Thoracic aorta (tissue), 2 donors: ENCODE measurements at regions not wholly inside any gene's neighbourhood (a gene's known extent, or its start where the extent isn't known, plus 50 kb on each side); places are given as distances from the start of the nearest gene placed in this dataset.

Experiments
- ATAC-seq: fragments of 150-250 bp; one replicate; pipeline ENCODE4 v1.8.0; 2017; ENCODE audit warnings: low read depth; ENCODE audit not compliant: insufficient number of reproducible peaks, low FRiP score
- DNase-seq: peaks from one replicate; pipeline ENCODE4 v3.0.0-alpha.2; 2020; ENCODE audit warnings: low spot score
- H3K27ac ChIP-seq, 2 donors: fragments of 200-600 bp; sonication (generic); 1 replicate in 1 of 2; 2 replicates in 1 of 2; pipeline ENCODE4 v1.5.1; 2016; ENCODE audit warnings: mild to moderate bottlenecking in 2 of 2, moderate library complexity in 2 of 2
- H3K27me3 ChIP-seq: fragments of 200-600 bp; sonication (generic); replicated peaks from 2 replicates; pipeline ENCODE4 v1.6.0; 2016; ENCODE audit warnings: mild to moderate bottlenecking; ENCODE audit not compliant: insufficient read depth
- H3K36me3 ChIP-seq: fragments of 200-600 bp; sonication (generic); one replicate; pipeline ENCODE4 v1.5.1; 2016
- H3K4me1 ChIP-seq, 2 donors: fragments of 200-600 bp; sonication (generic); 1 replicate in 1 of 2; 2 replicates in 1 of 2; pipeline versions ENCODE4 v1.5.1 to v1.6.0; 2016; ENCODE audit warnings: low read depth in 2 of 2, mild to moderate bottlenecking in 1 of 2; ENCODE audit not compliant: control insufficient read depth in 1 of 2
- H3K4me3 ChIP-seq: fragments of 200-600 bp; sonication (generic); 2 replicates; pipeline ENCODE4 v1.5.1; 2016; ENCODE audit warnings: mild to moderate bottlenecking
- H3K9me3 ChIP-seq: fragments of 200-600 bp; sonication (generic); 2 replicates; pipeline ENCODE4 v1.5.1; 2016
- TF ChIP-seq, protein P1 (sequence below): fragments of 200-600 bp; sonication (generic); IDR thresholded peaks from one replicate; pipeline ENCODE4 v1.5.1; 2019; ENCODE audit warnings: antibody characterized with exemption

DNA sequence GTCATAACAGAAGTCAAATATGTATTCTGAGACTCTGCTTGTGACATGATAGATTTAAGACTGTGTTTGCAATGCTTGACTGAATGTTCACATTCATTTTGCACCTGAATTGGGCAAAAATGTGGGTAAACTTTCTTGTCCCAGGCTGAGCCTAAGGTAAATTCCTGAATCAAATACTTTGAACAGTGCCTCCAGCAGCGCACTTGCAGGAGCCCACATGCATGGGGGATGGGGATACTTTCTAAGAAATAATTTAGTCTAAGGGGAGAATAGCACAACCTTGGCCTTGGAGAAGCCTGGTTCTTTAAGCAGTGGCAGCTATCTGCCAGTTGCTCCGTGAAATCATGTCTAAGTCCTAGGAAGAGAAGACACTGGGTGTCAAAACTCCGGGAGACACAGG lies 163.5 kb upstream of the EGFLAM start:
- DNase-seq: no peak
- ATAC-seq: no peak
- TF ChIP-seq, protein P1, sequence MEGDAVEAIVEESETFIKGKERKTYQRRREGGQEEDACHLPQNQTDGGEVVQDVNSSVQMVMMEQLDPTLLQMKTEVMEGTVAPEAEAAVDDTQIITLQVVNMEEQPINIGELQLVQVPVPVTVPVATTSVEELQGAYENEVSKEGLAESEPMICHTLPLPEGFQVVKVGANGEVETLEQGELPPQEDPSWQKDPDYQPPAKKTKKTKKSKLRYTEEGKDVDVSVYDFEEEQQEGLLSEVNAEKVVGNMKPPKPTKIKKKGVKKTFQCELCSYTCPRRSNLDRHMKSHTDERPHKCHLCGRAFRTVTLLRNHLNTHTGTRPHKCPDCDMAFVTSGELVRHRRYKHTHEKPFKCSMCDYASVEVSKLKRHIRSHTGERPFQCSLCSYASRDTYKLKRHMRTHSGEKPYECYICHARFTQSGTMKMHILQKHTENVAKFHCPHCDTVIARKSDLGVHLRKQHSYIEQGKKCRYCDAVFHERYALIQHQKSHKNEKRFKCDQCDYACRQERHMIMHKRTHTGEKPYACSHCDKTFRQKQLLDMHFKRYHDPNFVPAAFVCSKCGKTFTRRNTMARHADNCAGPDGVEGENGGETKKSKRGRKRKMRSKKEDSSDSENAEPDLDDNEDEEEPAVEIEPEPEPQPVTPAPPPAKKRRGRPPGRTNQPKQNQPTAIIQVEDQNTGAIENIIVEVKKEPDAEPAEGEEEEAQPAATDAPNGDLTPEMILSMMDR: no peak
- H3K27ac ChIP-seq: no peak overlapping the region
- H3K4me1 ChIP-seq: no peaks in the 10 kb centered on the region
- H3K36me3 ChIP-seq: no peaks in the 10 kb centered on the region
- no peak overlapping the region for H3K4me3 ChIP-seq
- no peaks in the 10 kb centered on the region for H3K27me3 ChIP-seq
- H3K9me3 ChIP-seq: no peaks in the 10 kb centered on the region

DNA sequence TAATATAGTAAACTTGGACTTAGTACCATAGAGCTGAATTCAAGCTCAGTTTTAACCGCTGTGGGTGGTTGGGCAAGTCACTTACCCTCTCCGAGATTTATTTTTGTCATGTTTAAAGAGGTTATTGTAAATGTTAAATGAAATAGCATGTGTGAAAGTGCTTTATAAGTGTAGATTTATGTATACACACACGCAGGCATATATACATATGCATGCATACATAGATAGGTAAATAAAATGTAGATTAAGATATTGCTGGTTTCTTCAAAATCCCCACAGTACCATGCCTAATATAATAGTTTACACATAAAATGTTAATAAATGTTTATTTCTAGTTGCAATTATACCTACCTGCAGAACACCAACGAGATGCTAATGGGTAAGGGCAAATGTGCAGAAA lies 164.5 kb upstream of the EGFLAM start:
- no peak for DNase-seq
- TF ChIP-seq, protein P1: no peak
- no peaks in the 10 kb centered on the region for H3K4me1 ChIP-seq
- no peaks in the 10 kb centered on the region for H3K36me3 ChIP-seq
- H3K27me3 ChIP-seq: no peaks in the 10 kb centered on the region
- no peak overlapping the region for H3K4me3 ChIP-seq
- no peaks in the 10 kb centered on the region for H3K9me3 ChIP-seq
- no peak overlapping the region for H3K27ac ChIP-seq
- no peak for ATAC-seq

DNA sequence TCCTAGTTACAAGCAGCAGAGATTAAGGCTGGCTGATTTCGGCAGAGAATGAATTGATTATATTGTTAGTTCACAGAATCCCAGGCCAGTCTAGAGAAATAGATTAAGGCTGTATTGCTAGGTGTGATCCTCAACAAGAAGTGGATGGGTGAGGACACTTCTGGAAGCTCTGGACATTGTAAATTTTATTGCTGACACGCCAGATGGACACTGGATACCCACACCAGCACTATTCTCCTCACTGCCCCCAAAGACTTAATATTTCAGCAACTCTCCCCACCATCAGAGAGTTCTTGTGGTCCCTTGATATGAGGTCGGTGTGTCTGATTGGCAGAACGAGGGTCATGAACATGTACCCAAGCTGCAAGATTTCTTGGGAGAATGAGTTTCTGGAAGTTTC lies 171.6 kb upstream of the EGFLAM start:
- H3K4me1 ChIP-seq: no peaks in the 10 kb centered on the region
- no peaks in the 10 kb centered on the region for H3K9me3 ChIP-seq
- TF ChIP-seq, protein P1: no peak
- H3K36me3 ChIP-seq: no peaks in the 10 kb centered on the region
- H3K4me3 ChIP-seq: no peak overlapping the region
- H3K27ac ChIP-seq: no peak overlapping the region
- ATAC-seq (no peak), DNase-seq (no peak)
- H3K27me3 ChIP-seq: no peaks in the 10 kb centered on the region

DNA sequence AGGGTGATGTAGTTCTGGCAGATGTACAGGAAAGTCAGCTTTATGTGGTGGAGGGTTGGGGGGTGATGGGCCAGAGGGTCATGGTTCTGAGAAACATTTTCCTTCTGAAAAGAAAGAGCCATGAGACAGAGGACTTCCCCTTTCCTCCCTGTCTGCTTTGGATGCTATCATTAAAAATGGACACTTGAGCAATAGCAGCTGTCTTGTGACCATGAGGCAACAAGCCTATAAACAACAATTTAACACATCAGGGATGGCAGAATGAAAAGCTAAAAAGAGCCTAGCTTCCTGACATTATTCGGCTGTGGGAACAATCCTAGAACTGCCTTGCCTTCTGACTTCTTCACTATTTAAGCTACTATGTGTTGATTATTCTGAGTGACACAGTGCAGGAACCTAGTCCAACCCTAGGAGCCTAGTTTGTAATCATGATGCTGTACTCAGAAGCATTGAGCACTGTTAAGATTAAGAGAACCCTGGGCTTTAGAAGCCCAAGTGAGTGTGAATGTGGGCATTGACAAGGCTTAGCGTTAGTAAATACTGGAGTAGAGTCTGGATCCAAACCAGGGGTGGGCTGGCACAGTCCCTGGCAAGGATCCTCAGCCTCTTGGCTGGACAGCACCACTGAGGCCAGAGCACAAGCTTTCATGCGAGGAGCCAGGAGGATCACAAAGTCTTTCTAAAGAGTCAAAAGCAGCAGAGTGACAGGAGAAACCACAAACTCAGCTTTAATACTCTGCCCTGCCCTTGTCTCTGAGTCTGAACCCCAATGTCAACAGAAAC lies 178.5 kb upstream of the EGFLAM start:
- no peaks in the 10 kb centered on the region for H3K27me3 ChIP-seq
- H3K9me3 ChIP-seq: no peaks in the 10 kb centered on the region
- H3K27ac ChIP-seq: no peak overlapping the region
- H3K4me1 ChIP-seq: no peaks in the 10 kb centered on the region
- H3K4me3 ChIP-seq: no peak overlapping the region
- DNase-seq (no peak), ATAC-seq (no peak)
- TF ChIP-seq, protein P1: no peak
- no peaks in the 10 kb centered on the region for H3K36me3 ChIP-seq

DNA sequence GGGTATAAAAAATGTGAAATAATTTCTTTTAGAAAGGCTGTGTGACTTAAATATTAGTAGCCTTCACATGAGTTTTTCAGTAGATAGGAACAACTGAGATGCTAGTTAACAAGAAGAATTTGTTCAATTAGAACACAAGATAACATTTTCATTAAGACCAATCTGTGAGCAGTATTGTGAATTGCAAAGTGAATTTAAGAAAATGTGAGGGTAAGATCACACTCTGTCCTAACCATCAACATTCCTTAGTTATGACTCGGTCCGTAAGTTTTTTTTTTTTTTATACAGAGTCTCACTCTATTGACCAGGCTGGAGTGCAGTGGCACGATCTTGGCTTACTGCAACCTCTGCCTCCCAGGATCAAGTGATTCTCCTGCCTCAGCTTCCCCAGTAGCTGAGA lies 180.2 kb upstream of the EGFLAM start:
- H3K36me3 ChIP-seq: no peaks in the 10 kb centered on the region
- H3K4me1 ChIP-seq: no peaks in the 10 kb centered on the region
- ATAC-seq: no peak
- H3K9me3 ChIP-seq: no peaks in the 10 kb centered on the region
- H3K4me3 ChIP-seq: no peak overlapping the region
- TF ChIP-seq, protein P1: no peak
- DNase-seq: no peak
- no peaks in the 10 kb centered on the region for H3K27me3 ChIP-seq
- no peak overlapping the region for H3K27ac ChIP-seq
